ENCODE measurements at regions not wholly inside any gene's neighbourhood (a gene's known extent, or its start where the extent isn't known, plus 50 kb on each side); places are given as distances from the start of the nearest gene placed in this dataset.

DNA sequence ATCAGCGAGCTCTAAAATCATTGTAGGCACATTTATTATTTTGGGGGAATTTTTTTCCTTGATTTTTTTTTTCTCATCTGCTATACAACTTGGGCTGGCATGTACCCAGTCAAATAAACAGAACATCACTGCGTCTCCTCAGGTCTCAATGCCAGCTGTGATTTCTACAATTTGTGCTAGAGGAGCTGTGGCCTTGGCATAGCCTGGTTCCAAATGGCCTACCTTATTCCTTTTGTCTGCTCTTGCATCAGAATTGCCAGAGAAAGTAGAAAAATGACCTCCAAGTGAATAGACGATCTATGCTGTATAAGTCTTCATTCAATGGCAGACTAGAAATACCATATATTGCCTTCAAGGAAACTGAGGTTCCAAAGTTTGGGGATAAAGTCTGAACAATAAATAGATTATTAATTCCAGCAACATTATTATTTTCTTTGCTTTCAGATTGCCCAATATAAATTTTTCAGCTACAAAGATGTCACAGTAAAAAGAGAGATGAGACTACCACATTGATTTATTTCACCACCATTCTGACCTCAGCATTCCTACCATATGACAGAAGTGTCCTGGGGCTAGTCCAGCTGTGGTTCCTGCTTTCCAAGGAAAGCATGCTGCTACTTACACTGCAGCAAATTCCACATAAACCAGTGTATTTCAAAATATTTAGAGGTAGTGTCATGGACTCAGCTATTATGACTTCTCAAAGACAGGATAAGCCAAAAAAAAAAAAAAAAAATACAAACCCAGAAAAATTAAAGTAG lies 493.9 kb upstream of the ZNF385D start:
- Histone ChIP-seq H3K27ac (ENCODE audit: low read depth, low read length) (no peak overlapping the region), H3K27me3 (ENCODE audit: control insufficient read depth, insufficient read depth, low read length) (no peaks in the 10 kb centered on the region), H3K4me1 (ENCODE audit: control insufficient read depth, insufficient read depth, low read length) (no peaks in the 10 kb centered on the region), H3K9me3 (ENCODE audit: control insufficient read depth, insufficient read depth, low read length) (no peaks in the 10 kb centered on the region), H3K4me3 (ENCODE audit: low read depth, low read length) (no peak overlapping the region), H3K36me3 (ENCODE audit: control insufficient read depth, insufficient read depth, low read length) (no peaks in the 10 kb centered on the region)
- DNase-seq (ENCODE audit: low read depth in 4 of 6, low spot score in 6 of 6) = peak in 1 of 6 donors; percentile 4
- no CpG with 5 or more reads among the region's 3 CpGs for WGBS (ENCODE audit: insufficient coverage)

DNA sequence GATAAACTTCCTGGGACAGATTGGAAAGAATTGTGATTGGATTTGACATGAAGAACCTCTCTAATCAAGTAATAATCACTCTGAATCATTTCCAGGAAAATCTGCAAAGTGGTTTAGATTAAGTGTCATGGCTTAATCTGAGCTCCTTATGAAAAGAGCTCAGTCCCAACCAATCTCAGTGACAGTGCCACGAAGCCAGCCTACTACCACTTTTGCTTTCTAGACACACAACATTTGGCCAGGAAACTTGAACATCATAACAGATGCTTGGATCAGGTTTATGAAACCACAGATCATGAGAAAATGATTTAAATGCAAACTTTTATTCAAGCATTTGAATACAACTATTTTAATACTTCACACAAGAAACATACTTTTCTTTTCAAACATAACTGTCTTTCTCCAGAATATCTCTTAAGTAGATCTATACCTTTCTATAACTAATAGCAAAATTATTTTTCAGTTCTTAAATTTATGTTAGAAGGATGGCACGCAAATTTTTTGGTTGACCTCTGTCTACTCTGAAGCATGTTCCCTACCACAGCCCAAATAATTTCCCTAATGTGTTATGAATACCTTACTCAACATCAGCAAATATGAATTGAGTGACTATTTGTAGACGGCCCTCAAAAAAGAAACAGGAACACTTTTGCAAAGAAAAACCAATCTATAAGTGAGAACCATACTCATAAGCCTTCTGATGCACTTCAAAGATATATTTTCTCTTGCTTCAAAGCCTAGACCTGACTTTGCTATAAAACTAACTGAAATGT lies 495.0 kb upstream of the ZNF385D start:
- Histone ChIP-seq H3K4me3 (ENCODE audit: low read depth, low read length) (no peak overlapping the region), H3K27ac (ENCODE audit: low read depth, low read length) (no peak overlapping the region), H3K27me3 (ENCODE audit: control insufficient read depth, insufficient read depth, low read length) (no peaks in the 10 kb centered on the region), H3K36me3 (ENCODE audit: control insufficient read depth, insufficient read depth, low read length) (no peaks in the 10 kb centered on the region), H3K9me3 (ENCODE audit: control insufficient read depth, insufficient read depth, low read length) (no peaks in the 10 kb centered on the region), H3K4me1 (ENCODE audit: control insufficient read depth, insufficient read depth, low read length) (no peaks in the 10 kb centered on the region)
- DNase-seq (ENCODE audit: low read depth in 4 of 6, low spot score in 6 of 6) = no peak
- WGBS (ENCODE audit: insufficient coverage) = no CpG with 5 or more reads among the region's 3 CpGs

DNA sequence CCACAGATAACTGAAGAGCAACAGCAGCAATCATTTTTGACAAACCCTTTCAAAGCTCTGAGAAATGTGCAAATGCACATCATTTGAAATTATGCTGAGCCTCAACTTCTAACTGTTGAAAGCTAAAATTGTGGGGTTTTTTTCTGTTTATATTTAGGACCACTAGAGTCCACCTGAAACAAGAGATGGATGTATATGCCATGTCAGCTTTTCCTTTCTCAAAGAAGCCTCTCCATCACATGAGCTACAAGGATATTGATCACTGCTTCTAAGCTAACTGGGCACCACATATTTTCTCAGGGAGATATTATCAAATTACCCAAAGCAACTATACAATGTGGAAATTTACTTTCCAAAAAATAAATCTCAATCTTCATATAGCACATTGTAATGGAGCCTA lies 498.6 kb upstream of the ZNF385D start:
- no peaks in the 10 kb centered on the region for H3K36me3 ChIP-seq (ENCODE audit: control insufficient read depth, insufficient read depth, low read length)
- H3K27ac ChIP-seq (ENCODE audit: low read depth, low read length) = no peak overlapping the region
- H3K27me3 ChIP-seq (ENCODE audit: control insufficient read depth, insufficient read depth, low read length) = no peaks in the 10 kb centered on the region
- no peak overlapping the region for H3K4me3 ChIP-seq (ENCODE audit: low read depth, low read length)
- H3K9me3 ChIP-seq (ENCODE audit: control insufficient read depth, insufficient read depth, low read length) = no peaks in the 10 kb centered on the region
- DNase-seq (ENCODE audit: low read depth in 4 of 6, low spot score in 6 of 6) = no peak
- H3K4me1 ChIP-seq (ENCODE audit: control insufficient read depth, insufficient read depth, low read length) = no peaks in the 10 kb centered on the region

DNA sequence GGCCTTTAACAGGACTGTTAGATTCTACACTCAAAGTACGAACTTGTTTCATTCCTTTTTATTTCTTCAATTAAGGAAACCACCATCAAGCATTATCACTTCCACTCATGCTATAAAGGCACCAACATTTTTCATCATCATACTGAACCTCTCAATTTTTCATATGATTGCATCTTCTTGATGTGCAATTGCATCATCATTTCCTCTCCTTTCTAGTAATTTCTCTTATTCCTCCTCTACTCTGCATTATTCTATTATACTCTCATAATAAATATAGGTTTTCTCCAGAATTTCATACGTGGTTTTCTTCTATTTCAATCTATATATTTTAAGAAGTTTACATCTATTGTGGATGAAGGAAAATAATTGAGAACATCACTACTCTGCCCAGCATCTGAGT lies 506.2 kb upstream of the ZNF385D start:
- Histone ChIP-seq H3K4me3 (ENCODE audit: low read depth, low read length) (no peak overlapping the region), H3K27me3 (ENCODE audit: control insufficient read depth, insufficient read depth, low read length) (no peaks in the 10 kb centered on the region), H3K36me3 (ENCODE audit: control insufficient read depth, insufficient read depth, low read length) (no peaks in the 10 kb centered on the region), H3K27ac (ENCODE audit: low read depth, low read length) (no peak overlapping the region), H3K9me3 (ENCODE audit: control insufficient read depth, insufficient read depth, low read length) (no peaks in the 10 kb centered on the region), H3K4me1 (ENCODE audit: control insufficient read depth, insufficient read depth, low read length) (no peaks in the 10 kb centered on the region)
- 85% methylated on average over 1 of the region's 2 CpGs for WGBS (ENCODE audit: insufficient coverage)
- no peak for DNase-seq (ENCODE audit: low read depth in 4 of 6, low spot score in 6 of 6)

DNA sequence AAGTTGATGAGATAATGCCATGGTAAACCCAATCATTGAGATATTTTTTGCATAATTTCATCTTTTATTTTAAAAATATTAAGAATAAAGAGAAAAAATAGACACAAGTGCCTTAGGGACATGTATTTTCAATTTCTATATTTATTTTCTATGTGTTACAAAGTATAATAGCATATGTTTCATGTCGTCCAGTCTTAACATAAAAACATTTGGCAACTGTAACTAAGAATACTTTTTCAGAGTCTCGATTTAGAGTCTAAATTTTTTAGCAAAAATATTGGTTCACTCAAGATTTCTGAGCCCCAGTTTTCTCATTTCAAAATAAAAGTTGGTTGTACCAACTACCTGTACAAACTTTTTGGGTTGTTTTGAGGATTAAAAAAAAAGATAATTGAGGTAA lies 511.4 kb upstream of the ZNF385D start:
- WGBS (ENCODE audit: insufficient coverage) = no CpG with 5 or more reads among the region's 2 CpGs
- no peak for DNase-seq (ENCODE audit: low read depth in 4 of 6, low spot score in 6 of 6)
- no peak overlapping the region for H3K4me3 ChIP-seq (ENCODE audit: low read depth, low read length)

DNA sequence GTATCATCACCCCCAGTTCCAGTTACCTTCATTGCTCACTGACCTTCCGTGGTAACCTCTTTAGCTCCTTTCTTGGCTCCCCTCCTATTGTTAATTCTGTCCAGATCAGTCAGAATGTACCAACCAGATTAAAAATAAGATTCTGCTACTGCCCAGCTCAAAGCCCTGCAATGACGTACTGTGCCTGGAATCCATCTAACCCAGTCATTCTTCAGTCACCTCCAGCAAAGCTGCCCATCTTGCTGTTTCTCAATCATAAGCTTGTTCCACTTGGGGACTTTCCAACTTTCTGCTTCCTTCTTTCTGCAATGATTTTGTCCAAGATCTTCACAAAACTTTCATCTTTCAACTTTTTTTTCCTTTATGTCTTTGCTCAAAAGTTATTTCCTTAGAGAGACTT lies 512.0 kb upstream of the ZNF385D start:
- no peak overlapping the region for H3K27ac ChIP-seq (ENCODE audit: low read depth, low read length)
- no peaks in the 10 kb centered on the region for H3K4me1 ChIP-seq (ENCODE audit: control insufficient read depth, insufficient read depth, low read length)
- 90% methylated on average over 2 of the region's 2 CpGs for WGBS (ENCODE audit: insufficient coverage)
- no peak for DNase-seq (ENCODE audit: low read depth in 4 of 6, low spot score in 6 of 6)
- H3K9me3 ChIP-seq (ENCODE audit: control insufficient read depth, insufficient read depth, low read length) = no peaks in the 10 kb centered on the region
- no peaks in the 10 kb centered on the region for H3K27me3 ChIP-seq (ENCODE audit: control insufficient read depth, insufficient read depth, low read length)
- H3K4me3 ChIP-seq (ENCODE audit: low read depth, low read length) = no peak overlapping the region
- H3K36me3 ChIP-seq (ENCODE audit: control insufficient read depth, insufficient read depth, low read length) = no peaks in the 10 kb centered on the region

More for the DNA sequence above, 511.4 kb upstream of the ZNF385D start:
- H3K27me3 ChIP-seq (ENCODE audit: control insufficient read depth, insufficient read depth, low read length) = no peaks in the 10 kb centered on the region
- no peaks in the 10 kb centered on the region for H3K4me1 ChIP-seq (ENCODE audit: control insufficient read depth, insufficient read depth, low read length)
- H3K9me3 ChIP-seq (ENCODE audit: control insufficient read depth, insufficient read depth, low read length) = no peaks in the 10 kb centered on the region
- H3K27ac ChIP-seq (ENCODE audit: low read depth, low read length) = no peak overlapping the region
- H3K36me3 ChIP-seq (ENCODE audit: control insufficient read depth, insufficient read depth, low read length) = no peaks in the 10 kb centered on the region

DNA sequence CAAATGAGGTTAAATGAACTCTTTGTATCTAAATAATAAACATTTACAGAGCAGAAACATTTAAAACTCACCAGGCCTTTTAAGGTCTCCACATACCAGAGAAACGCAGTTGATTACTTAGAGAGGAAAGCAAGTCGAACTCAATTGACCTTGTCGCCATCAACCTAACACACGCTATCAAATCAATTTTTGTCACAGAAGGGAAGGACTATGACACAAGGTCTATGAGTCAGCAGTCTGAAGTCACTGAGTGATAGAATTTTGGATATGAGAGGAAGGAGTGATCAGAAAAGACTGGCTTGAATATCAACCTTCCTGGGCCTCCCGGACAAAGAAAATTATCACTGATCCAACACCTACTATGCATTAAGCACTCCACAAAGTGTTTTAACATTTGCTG lies 514.4 kb upstream of the ZNF385D start:
- Histone ChIP-seq H3K36me3 (ENCODE audit: control insufficient read depth, insufficient read depth, low read length) (no peaks in the 10 kb centered on the region), H3K9me3 (ENCODE audit: control insufficient read depth, insufficient read depth, low read length) (no peaks in the 10 kb centered on the region), H3K4me3 (ENCODE audit: low read depth, low read length) (no peak overlapping the region), H3K27ac (ENCODE audit: low read depth, low read length) (no peak overlapping the region), H3K27me3 (ENCODE audit: control insufficient read depth, insufficient read depth, low read length) (no peaks in the 10 kb centered on the region), H3K4me1 (ENCODE audit: control insufficient read depth, insufficient read depth, low read length) (no peaks in the 10 kb centered on the region)
- WGBS (ENCODE audit: insufficient coverage) = 80% methylated on average over 1 of the region's 5 CpGs
- DNase-seq (ENCODE audit: low read depth in 4 of 6, low spot score in 6 of 6) = peak in 1 of 6 donors; percentile 19

DNA sequence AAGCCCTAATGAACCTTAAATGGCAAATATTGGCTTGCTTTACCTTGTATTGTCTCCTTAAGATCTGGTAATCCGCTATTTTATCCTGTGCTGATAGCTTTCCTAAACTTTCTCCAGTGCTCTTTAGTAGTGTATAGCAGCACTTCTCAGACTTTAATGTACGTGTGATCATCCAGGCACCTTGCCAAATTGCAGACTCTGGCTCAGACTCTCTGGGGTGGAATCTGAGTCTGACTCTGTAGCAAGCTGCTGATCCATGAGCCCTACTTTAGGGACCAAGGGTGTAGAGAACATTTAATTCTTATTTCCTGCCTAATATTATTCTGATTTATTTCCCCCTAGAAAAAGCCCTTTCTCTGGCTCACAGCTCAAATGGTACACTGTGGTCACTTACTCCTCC lies 518.8 kb upstream of the ZNF385D start:
- no peak overlapping the region for H3K27ac ChIP-seq (ENCODE audit: low read depth, low read length)
- DNase-seq (ENCODE audit: low read depth in 4 of 6, low spot score in 6 of 6) = peak in 5 of 6 donors; percentile 11 to 84 (median 20)
- H3K9me3 ChIP-seq (ENCODE audit: control insufficient read depth, insufficient read depth, low read length) = no peaks in the 10 kb centered on the region

DNA sequence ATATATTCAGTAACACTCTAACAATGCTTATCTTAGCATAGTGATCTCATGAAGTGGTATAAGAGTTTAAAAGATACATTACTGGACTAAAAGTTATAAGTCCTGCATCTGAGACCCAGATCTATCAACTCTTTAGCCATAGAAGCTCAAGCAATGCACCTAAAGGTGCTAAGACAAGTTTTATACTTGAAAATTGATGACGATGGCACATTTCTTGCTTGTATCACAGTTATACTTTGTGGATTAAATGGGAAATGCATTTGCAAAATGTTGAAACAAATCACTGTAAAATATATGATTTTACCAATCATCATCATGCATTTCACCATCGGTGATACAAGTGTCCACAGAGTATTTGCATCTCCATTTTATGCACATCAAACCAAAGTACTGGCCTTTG lies 525.3 kb upstream of the ZNF385D start:
- Histone ChIP-seq H3K27ac (ENCODE audit: low read depth, low read length) (no peak overlapping the region), H3K9me3 (ENCODE audit: control insufficient read depth, insufficient read depth, low read length) (no peaks in the 10 kb centered on the region), H3K27me3 (ENCODE audit: control insufficient read depth, insufficient read depth, low read length) (no peaks in the 10 kb centered on the region), H3K4me3 (ENCODE audit: low read depth, low read length) (no peak overlapping the region), H3K36me3 (ENCODE audit: control insufficient read depth, insufficient read depth, low read length) (no peaks in the 10 kb centered on the region), H3K4me1 (ENCODE audit: control insufficient read depth, insufficient read depth, low read length) (no peaks in the 10 kb centered on the region)
- WGBS (ENCODE audit: insufficient coverage) = no CpG with 5 or more reads among the region's 2 CpGs
- no peak for DNase-seq (ENCODE audit: low read depth in 4 of 6, low spot score in 6 of 6)

More for the DNA sequence above, 518.8 kb upstream of the ZNF385D start:
- Histone ChIP-seq H3K36me3 (ENCODE audit: control insufficient read depth, insufficient read depth, low read length) (no peaks in the 10 kb centered on the region), H3K4me1 (ENCODE audit: control insufficient read depth, insufficient read depth, low read length) (no peaks in the 10 kb centered on the region), H3K4me3 (ENCODE audit: low read depth, low read length) (no peak overlapping the region), H3K27me3 (ENCODE audit: control insufficient read depth, insufficient read depth, low read length) (no peaks in the 10 kb centered on the region)
- WGBS (ENCODE audit: insufficient coverage) = 57% methylated on average over 2 of the region's 2 CpGs

DNA sequence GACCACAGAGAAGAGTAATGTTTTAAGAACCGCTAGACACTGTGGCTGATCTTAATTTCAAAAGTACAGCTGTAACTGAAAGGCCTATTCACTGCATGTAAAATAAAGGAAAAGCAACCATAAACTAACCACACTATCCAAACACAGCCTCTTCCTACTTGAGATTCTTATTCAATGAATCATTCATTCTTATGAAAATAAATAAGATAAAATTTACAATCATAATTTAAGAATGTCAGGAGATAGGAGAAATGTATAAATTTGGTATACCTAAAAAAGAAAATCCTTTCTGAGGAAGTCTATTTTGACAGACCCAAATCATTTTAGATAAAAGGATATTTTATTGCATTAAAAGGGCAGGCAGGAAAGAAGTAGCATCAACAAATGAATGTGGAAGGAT lies 533.5 kb upstream of the ZNF385D start:
- Histone ChIP-seq H3K27me3 (ENCODE audit: control insufficient read depth, insufficient read depth, low read length) (no peaks in the 10 kb centered on the region), H3K4me3 (ENCODE audit: low read depth, low read length) (no peak overlapping the region), H3K27ac (ENCODE audit: low read depth, low read length) (no peak overlapping the region), H3K9me3 (ENCODE audit: control insufficient read depth, insufficient read depth, low read length) (no peaks in the 10 kb centered on the region), H3K36me3 (ENCODE audit: control insufficient read depth, insufficient read depth, low read length) (no peaks in the 10 kb centered on the region), H3K4me1 (ENCODE audit: control insufficient read depth, insufficient read depth, low read length) (no peaks in the 10 kb centered on the region)
- DNase-seq (ENCODE audit: low read depth in 4 of 6, low spot score in 6 of 6) = no peak
- WGBS (ENCODE audit: insufficient coverage) = no CpG with 5 or more reads among the region's 1 CpG
